HG02610 (cell line): ENCODE measurements at regions not wholly inside any gene's neighbourhood (a gene's known extent, or its start where the extent isn't known, plus 50 kb on each side); places are given as distances from the start of the nearest gene placed in this dataset.
A peak's percentile ranks its signal among the peaks of the same experiment; 100 is the strongest.
"Not testable (repeated sequence)": the region's sequence is repeated elsewhere in the genome, so short reads cannot be mapped to it uniquely, and the experiment has no call there.

Source experiments
- ATAC-seq: cut with Tn5 transposase; IDR thresholded peaks from one replicate; pipeline ENCODE4 v1.9.1; 2021; ENCODE audit warnings: mild to moderate bottlenecking, moderate library complexity; ENCODE audit not compliant: unreplicated experiment

- not testable (repeated sequence) for ATAC-seq
These were observed 299.1 kb upstream of the ZNF658 start for GRCh38 chr9:66601472-66601871.

- not testable (repeated sequence) for ATAC-seq
These were observed 268.9 kb upstream of the ZNF658 start for GRCh38 chr9:66631521-66632046.

GRCh38 chr9:66647675-66648074, 252.8 kb upstream of the ZNF658 start:
- ATAC-seq, result not testable (repeated sequence)

- not testable (repeated sequence) for ATAC-seq
These were observed 210.3 kb upstream of the ZNF658 start for GRCh38 chr9:66690242-66690641.

- peak; percentile 62 for ATAC-seq
These were observed 204.8 kb upstream of the ZNF658 start for GRCh38 chr9:66695561-66696240.

GRCh38 chr9:66697343-66698065, 203.0 kb upstream of the ZNF658 start:
- ATAC-seq, result not testable (repeated sequence)

- ATAC-seq, result not testable (repeated sequence)
These were observed 202.5 kb upstream of the ZNF658 start for GRCh38 chr9:66698066-66698455.

- peak; percentile 37 for ATAC-seq
These were observed 198.8 kb upstream of the ZNF658 start for GRCh38 chr9:66701411-66702377.

- not testable (repeated sequence) for ATAC-seq
These were observed 189.0 kb upstream of the ZNF658 start for GRCh38 chr9:66711553-66711952.

- ATAC-seq, result peak; percentile 80
These were observed 187.7 kb upstream of the ZNF658 start for GRCh38 chr9:66712870-66713269.

- not testable (repeated sequence) for ATAC-seq
These were observed 187.0 kb upstream of the ZNF658 start for GRCh38 chr9:66713552-66713951.

GRCh38 chr9:66720845-66721244, 179.7 kb upstream of the ZNF658 start:
- not testable (repeated sequence) for ATAC-seq

- not testable (repeated sequence) for ATAC-seq
These were observed 173.0 kb upstream of the ZNF658 start for GRCh38 chr9:66727540-66727939.

- not testable (repeated sequence) for ATAC-seq
These were observed 163.8 kb upstream of the ZNF658 start for GRCh38 chr9:66736686-66737085.

GRCh38 chr9:66738418-66738817, 162.1 kb upstream of the ZNF658 start:
- ATAC-seq, result not testable (repeated sequence)

GRCh38 chr9:66740136-66740535, 160.4 kb upstream of the ZNF658 start:
- peak; percentile 87 for ATAC-seq

GRCh38 chr9:66745846-66746245, 154.7 kb upstream of the ZNF658 start:
- ATAC-seq, result not testable (repeated sequence)

- not testable (repeated sequence) for ATAC-seq
These were observed 148.1 kb upstream of the ZNF658 start for GRCh38 chr9:66752324-66752923.

GRCh38 chr9:66759825-66760492, 140.6 kb upstream of the ZNF658 start:
- not testable (repeated sequence) for ATAC-seq
